ENCODE measurements at regions not wholly inside any gene's neighbourhood (a gene's known extent, or its start where the extent isn't known, plus 50 kb on each side); places are given as distances from the start of the nearest gene placed in this dataset.

DNA sequence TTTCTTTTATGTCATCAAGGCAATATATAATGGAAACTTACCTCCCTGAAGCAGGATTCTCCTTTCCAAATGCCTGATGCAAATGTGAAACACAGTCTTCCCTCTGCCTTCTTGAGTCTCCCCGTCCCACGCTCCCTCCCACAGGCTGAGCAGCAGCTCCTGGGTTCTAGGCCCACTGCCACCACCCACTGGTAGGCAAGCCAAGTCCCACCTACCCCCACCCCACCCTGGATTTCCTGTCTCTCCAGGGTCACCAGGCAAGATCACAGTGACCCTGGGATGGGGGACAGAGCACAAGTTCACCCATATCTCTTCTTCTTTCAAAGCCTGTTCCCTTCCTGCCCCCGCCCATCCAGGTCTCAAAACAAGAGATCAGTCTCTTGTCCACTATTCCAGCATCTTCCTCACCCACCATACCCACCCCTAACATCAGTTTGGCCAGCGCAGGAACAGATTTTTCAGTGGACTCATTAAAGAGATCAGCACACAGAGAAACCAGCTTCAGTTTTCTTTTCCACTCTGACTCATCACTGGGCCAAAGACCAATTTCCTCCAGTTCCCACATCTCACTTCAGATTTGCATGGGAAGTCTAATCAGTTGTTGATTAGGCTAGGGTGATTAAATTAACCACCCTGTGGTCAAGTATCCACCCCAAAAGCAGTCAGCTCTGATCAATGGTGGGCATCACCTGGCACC, 151.5 kb downstream of the ACTL7B start:
- DNase-seq (ENCODE audit: low spot score) (no peak), ATAC-seq (ENCODE audit: low FRiP score) (no peak)
- TF ChIP-seq CTCF (IDR thresholded peaks at IDR 0.05) = no peak

GRCh38 chr9:108703429-108703828, 152.4 kb downstream of the ACTL7B start:
- ATAC-seq (ENCODE audit: low FRiP score) = no peak
- no peak for TF ChIP-seq CTCF (IDR thresholded peaks at IDR 0.05)

GRCh38 chr9:108702681-108703080, 153.1 kb downstream of the ACTL7B start:
- ATAC-seq (ENCODE audit: low FRiP score) = no peak
- TF ChIP-seq CTCF (IDR thresholded peaks at IDR 0.05) = no peak

More at GRCh38 chr9:108703429-108703828, 152.4 kb downstream of the ACTL7B start:
- no peak for DNase-seq (ENCODE audit: low spot score)

GRCh38 chr9:108698801-108699200, 157.0 kb downstream of the ACTL7B start:
- ATAC-seq (ENCODE audit: low FRiP score) (no peak), DNase-seq (ENCODE audit: low spot score) (no peak)
- no peak for TF ChIP-seq CTCF (IDR thresholded peaks at IDR 0.05)

More at GRCh38 chr9:108702681-108703080, 153.1 kb downstream of the ACTL7B start:
- no peak for DNase-seq (ENCODE audit: low spot score)

- DNase-seq (ENCODE audit: low spot score) (no peak), ATAC-seq (ENCODE audit: low FRiP score) (no peak)
- no peak for TF ChIP-seq CTCF (IDR thresholded peaks at IDR 0.05)
Measured at GRCh38 chr9:108698231-108698630, 157.6 kb downstream of the ACTL7B start.

- ATAC-seq (ENCODE audit: low FRiP score) (no peak), DNase-seq (ENCODE audit: low spot score) (no peak)
- TF ChIP-seq CTCF (IDR thresholded peaks at IDR 0.05) = no peak
Measured at GRCh38 chr9:108696156-108696555, 159.6 kb downstream of the ACTL7B start.

DNA sequence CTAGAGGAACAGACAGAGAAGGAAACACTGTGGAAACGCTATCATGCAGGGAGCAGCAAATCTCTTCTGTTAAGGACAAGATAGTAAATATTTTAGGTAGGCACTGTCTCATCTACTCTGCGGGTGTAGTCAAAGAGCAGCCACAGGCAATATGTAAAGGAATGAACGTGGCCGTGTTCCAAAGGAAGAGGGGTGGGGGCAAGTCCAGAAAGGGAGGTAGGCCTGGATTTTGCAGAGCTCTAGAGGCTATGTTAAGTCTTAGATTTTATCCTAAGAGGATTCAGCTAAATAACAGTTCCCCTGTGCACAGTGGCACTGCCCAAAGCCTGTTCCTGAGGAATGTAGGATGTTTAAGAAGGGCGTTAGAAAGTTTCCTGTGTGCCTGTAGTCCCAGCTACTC, 161.6 kb downstream of the ACTL7B start:
- DNase-seq (ENCODE audit: low spot score) (no peak), ATAC-seq (ENCODE audit: low FRiP score) (no peak)
- no peak for TF ChIP-seq CTCF (IDR thresholded peaks at IDR 0.05)
